ENCODE measurements at regions not wholly inside any gene's neighbourhood (a gene's known extent, or its start where the extent isn't known, plus 50 kb on each side); places are given as distances from the start of the nearest gene placed in this dataset.

DNA sequence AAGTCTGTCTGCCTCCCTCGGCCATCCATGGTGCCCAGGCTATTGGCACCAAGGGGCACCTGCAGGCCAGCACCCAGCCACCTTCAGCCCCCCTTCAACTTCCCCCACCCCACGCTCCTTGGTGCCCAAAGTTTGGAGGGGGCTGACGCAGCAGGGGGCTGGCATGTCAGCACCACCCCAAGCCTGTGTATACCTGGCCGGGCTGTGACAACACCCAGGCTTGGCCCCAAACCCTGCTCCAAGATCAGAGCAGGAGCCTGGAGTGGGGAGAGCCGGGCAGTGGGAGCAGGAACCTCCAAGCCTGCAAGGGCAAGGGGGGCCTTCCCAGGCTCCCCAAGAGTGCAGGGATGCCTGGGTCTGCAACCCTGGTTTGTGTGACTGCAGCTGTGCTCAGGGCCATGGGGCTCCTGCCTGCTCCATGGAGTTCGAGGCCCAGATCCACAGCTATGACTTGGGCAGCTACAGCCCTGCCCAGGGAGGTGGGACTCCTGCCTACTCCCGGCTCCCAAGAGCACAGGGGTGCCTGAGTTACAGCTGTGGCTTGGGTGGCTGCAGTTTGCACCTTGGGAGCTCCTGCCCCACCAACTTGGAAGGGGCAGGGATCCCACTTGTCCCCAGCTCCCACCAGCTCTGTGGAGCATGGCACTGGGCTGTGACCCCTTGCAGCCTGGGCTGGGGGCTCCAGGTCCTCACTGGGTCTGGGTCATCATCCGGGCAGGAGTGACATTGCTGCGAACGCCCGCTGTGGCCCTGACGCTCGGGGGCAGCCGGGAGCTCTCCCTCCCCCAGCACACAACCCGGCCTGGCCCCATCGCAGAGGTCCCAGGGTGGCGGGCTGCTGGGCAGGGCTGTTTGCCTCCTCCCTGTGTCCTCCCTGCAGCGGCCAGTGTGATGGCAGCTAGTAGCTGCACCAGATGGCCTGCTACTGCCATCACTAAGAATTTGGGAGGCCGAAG lies 175.5 kb upstream of the SDK2 start:
- no peak for DNase-seq

DNA sequence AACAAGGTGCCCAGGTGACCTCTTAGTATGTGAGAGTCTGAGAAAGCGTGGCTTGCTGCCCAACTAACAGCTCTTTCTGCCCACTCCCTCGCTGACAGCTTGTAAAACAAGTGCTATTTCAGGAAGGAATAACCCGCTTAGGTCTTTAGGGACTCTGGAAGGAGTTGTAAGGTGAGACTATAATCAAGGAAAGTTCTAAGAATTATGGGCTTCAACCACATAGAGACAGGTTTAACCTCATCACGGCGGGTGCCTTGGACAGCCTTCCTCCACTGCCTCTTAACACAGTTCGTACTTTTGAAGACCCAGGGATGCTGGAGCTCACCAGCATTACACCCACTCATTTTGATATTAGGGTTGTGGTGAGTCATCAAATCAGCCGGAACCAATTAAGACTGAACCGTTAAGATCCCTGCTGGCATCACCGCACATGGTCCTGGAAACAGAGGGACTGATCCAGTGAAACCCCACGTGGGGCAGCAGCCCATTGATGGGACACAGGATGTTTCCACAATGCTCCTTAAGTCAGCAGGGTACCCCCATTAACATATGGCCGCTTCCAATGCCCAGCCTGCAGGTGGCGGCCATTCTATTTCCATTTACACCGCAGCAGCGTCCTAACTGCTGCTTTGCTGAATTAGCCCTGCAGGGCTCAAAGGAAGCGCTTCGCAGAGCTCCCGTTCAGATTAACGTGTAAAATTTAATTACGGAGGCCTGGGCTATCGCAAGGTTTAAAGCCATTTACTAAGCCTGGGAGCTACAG lies 176.6 kb upstream of the SDK2 start:
- DNase-seq: no peak

DNA sequence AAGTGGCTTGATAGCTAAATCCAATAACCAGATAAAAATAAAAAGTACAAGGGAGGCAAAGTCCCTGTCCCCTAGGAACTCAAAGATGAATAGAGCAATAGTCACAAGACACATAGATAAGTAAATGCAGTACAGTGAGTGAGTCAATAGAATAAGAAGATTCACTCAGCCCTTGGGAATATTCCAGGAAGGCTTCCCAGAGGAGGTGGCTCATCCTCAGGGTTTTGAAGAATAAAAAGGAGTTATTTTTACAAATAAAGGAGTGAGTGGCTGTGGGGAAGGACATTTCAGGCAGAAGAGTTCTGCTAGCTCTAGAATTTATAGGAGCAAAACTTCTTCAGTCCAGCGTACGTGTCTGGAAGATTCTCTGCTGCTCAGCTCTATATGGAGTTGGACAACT lies 177.4 kb upstream of the SDK2 start:
- DNase-seq: no peak

DNA sequence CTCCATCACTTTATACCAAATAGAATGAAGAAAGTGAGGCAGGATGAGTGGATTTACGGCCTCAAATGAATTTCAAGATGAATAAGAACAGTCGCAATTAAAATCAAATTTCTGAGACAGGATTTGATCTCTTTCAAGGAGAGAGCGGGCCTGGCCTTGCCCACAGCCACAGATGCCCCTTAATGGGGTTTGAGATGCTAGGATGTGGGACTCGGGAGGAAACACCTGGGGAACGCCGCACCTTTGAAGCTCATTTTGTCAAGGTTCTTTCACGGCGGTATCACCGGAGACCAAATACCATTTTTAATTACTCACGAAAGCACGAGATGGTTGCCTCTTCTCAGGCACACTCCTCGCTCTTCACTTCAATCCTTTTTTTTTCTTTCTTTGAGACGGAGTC lies 178.1 kb upstream of the SDK2 start:
- DNase-seq: no peak

DNA sequence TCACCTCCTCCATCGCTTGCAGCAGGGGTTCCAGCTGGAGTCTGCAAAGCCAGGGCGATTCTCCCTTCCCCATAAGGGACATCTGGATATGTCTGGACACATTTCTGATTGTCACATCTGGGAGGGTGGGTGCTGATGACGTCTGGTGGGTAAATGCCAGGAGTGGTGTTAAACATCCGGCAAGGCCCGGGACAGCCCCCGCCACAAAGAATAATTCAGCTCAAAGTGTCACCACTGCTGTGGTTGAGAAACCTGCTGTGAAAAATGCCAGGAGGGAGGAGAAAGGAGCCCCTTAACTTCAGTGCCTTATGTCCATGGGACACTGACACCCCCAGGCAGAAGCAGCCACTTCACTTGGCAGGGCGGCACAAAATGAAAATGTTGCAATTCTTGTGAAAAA lies 179.4 kb upstream of the SDK2 start:
- no peak for DNase-seq

DNA sequence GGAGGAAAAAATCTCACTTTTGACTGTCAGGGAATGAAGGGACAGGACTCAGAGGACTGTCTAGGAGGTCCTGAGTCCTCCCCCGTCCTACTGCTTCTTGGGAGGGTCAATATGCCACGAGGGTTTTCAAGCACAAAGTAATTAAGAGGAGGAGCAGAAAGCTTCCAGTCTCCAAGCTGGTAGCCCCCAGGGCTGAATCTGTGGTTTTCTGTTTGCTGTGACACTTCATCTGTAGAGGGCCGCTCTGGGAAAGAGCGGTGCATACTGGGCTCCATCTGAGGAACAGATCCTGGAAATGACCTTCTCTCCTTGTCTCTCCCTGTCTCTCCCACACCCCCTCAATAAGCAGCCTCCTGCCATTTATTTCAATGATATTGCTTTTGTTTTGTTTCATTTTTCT lies 180.1 kb upstream of the SDK2 start:
- no peak for DNase-seq

DNA sequence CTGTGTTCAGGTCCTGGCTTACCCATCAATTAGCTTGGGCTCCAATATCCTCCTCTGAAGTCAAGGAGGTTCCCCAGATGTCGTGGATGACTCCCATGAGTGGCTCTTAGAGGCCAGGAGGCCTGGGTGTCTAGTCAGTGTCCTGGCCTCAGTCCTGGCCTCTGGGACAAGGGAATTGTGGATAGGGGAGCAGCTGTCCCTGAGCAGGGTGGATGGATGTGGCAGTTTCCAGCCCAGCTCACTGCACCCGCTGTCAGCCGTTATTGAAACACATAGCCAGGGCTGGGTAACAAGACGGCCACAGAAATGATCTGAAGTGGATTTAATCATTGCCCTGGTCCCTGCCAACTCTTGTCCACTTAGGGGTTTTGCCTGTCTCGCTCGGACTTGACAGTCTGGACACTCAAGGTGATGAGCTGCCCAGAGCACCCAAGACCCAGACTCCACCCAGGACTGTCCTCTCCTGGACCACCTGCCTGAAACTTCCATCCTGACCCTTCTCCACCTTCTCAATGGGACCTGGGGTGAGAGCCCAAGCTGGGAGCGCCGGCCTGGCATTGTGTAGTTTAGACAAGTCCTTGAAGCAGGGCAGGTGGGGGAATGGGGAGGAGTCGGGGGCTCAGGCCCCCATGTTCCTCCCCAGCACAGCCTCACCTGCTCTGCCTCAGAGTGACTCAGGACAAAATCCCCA lies 182.1 kb upstream of the SDK2 start:
- no peak for DNase-seq

DNA sequence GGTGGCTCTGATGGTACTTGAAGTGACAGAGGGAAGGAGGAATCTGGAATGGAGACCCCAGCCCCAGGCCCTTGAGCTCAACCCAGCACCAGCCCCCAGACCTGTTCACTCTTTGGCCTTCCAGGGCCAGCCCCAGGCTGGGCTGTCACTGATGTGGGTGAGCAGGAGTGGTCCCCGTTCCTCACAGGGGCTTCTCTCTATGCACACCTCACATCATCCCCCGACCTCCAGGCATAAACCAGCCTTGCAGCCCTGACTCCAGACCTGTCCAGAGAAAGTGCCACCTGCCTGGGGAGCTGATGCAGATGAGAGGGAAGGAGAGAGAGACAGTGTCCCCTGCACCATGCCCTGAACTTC lies 182.6 kb upstream of the SDK2 start:
- DNase-seq: no peak

DNA sequence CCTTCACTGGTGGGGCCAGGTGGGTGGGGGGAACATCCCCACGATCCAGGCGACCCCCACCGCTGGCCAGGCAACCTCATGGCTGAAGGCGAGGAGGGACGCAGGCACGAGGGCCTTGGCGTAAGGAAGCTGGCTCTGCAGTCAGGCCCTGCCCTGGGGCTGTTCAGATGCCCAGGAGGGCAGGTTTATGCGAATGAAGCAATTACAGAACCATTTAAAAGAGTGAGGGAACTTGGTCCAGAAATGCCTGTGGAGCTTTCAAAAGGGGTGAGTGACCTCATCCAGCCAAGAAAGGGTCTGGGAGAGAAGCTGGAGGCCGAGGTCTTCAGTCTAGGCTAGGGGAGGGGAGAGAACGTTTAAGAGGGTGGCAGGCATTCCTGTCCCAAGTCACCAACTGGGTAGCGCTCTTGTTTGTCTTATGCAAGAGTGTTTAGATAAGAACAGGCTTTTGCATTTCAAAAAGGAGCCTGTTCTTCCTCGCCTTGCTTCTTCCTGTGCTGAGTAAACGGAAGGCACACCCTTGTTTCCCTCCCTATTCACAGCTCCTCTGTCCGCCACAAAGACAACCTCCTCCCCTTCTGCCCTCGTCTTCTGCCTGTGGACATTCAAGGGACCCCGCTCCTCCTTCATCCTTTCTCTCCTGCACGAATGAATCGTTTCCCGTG lies 183.5 kb upstream of the SDK2 start:
- no peak for DNase-seq

DNA sequence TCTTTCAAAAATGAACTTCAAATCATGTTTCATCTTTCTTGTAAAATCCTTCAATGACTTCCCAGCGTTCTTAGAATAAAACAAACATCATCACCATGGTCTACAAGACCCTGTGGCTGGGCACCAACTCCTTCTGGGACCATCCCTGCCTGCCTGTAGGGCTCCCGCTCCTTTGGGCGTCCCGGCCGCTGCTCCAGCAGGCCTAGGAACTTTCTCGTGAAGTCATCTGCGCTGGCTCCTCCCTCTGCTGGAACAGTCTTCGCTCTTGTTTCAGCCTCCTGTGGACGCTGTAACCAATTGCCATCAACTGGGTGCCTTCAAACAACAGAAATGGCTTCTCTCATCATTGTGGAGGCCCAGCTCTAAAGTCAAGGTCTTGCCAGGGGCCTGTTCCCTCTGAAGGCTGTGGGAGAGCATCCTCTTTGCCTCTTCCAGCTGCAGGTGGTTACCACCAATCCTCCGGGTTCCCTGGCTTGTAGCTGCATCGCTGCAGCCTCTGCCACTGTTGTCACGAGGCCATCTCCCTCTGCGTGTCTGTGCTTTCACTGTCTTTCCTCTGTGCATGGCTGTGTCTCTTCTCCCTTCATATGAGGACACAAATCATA lies 185.5 kb upstream of the SDK2 start:
- DNase-seq: no peak

DNA sequence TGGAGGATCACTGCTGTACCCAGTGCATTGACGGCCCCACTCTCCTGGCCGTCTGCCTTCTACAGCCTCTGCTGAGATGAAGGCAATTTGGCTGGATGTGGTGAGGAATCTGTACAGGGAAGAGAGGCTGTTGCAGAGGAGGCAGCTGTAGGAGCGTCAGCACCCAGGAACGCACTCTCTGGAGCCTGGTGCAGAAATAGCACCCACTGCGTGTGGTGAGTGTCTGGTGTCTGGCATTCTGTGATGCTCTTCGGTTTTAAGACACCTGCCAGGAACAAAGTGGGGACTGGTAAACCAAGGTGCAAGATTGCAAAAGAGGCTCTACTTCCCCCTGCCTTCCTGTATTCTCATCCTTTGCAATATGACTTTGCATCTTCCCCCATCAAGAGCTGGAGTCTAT lies 187.5 kb upstream of the SDK2 start:
- DNase-seq: no peak

DNA sequence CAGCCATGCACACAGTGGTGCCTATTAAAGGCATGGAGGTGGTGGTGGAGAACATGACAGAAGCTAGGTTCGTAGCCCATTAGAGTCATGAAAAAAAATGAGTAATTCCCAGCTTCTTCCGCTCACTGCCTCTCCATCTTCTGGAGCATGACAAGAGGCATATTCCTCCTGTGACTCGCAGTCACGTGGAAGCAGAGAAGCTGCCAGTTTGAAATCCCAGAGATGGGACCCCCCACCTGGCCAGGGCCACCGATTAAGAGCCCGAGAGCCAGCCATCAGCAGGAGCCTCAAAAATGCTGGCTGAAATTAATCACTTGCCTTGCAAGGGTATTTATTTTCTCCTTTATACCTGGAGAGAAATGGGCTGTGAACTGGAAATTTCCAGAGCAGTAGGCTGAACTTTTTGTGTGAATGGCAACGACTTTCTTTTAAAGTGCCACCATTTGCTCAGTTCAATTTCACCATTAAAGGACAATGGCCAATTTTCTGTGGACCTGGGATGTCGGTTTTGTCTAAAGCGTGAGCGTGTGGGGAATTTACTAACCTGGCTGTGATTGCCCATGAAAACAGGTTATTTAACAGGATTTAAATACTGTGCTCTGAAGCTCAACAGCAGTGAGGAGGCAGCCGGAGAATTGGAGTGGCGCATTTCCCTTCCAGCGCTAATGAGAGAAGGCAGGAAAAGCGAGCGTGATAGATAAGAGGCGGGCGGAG lies 189.7 kb upstream of the SDK2 start:
- DNase-seq: no peak

DNA sequence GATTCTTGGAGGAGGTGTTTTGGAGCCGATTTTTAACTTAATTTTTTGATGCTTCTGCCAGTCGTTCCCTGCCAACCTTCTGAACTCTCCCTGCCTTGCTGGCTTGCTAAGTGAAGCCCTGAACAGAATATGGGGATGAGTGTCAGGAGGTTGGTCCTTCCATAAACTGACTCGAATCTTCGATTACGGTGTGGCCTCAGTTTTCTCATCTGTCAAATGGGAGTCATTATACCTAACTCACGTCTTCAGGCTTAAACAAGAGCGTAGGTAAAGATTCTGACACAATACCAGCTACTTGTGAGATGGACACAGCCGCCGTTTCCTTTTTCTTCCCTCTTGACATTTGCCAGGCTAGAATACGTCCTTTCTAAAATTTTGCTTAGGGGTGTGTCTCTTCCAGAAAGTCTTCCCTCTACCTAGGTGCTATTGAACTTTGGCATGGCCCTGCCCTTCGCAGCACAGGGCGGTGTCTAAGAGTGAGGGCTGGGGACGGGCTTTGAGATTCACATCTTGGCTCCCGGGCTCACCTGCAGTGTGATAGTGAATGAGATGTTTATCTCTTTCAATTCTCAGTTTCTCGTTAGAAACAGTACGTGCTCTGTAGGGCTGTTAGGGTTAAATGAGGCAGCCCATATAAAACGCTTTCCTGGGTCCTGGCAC lies 190.6 kb upstream of the SDK2 start:
- no peak for DNase-seq

DNA sequence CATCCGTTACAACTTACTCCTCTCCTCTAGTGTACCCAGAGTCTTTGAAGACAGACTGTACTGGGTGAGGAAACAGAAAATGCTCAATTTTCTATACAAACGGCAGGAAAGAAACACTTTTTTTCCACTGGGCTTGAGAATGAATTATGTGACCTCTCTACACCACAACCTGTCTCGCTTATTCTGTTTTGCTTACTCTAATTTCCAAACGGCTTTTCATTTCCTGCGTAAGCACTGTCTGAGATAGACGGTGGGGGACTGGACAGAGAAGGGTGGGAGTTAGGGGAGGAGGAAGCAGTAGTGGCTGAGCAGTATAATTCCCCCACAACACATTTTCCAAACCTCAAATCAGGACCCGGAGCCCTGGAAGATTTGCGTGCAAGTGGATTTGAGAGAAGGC lies 191.4 kb upstream of the SDK2 start:
- no peak for DNase-seq

DNA sequence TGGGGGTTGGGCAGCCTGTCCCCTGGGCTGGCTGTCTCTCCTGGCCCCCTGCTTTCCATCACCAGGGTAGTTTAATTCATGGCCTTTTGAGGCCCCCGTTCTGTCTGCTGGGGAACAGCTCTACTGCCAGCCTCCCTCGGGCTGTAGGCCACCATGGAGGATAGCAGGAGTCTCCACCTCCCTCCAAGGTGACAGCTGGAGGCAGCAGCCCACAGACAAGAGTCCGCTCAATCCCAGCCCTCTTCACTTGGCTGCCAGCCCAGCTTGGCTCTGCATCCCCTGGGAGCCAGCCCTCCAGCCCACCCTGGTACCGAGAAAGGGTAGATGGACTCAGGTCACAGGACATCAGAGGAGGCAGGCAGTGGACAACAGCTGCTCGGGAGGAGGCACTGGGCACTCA lies 194.6 kb upstream of the SDK2 start:
- DNase-seq: no peak

DNA sequence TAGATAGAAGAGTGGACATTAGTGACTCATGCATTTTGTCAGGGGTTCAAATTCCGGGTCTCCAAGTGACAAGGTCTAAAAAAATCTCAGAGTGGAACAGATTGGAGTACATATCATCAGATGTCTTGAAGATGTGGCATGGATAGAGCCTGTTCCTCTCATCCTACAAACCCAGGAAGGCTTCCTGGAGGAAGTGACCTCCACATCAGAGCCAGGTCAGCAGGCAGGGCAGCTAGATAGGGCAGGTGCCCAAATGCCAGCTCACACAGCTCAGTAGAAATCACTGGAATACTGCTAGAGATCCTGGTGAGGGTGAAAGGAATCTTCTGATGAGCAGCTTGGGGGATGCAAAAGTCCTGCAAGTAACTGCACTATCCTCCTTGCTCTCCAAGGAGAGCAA lies 196.6 kb upstream of the SDK2 start:
- no peak for DNase-seq

DNA sequence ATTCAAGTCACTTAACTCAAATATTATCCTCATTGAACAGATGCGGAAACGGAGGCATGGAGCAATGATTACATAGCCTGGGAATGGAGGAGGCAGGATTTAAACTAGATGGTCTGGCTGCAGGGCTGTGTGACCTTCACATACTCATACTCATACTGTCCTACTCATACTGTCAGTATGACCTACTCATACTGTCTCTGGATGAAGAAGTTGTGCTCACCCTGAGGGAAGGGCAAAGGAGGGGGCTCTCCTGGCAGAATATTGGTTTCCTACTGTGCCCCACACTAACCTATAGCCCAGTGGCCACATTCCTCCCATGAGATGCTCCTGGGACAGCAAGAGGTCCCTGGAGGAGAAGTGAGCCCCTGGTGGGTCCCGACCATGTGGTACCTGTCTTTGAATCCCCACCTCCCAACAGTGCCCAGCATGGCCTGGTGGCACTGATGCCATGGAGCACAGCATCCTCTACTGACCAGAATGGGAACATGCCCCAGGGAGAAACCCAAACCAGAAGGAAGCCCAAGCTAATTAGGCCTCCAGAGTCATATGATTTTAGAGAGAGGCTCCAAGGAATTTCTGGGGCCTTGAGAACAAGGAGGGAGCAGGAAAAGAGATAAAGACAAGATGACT lies 197.3 kb upstream of the SDK2 start:
- no peak for DNase-seq

DNA sequence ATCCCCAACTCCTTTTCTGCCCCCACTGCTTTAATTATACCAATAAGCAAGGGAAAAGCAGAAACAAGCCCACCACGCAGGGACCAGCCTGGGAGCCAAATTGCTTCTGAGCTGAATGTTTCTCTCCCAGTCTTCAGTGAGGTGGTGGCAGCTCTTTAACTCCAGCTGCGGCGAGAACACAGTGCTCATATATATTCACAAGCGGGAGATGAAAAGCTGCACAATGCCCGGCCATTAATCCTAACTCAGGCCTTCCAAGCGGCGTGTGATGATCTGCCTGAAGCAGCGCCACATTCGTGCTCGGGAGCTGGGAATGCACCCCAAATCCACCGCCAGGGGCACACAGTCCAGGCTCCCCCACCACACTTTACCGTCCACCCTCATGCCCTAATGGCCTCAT lies 203.7 kb upstream of the SDK2 start:
- no peak for DNase-seq

DNA sequence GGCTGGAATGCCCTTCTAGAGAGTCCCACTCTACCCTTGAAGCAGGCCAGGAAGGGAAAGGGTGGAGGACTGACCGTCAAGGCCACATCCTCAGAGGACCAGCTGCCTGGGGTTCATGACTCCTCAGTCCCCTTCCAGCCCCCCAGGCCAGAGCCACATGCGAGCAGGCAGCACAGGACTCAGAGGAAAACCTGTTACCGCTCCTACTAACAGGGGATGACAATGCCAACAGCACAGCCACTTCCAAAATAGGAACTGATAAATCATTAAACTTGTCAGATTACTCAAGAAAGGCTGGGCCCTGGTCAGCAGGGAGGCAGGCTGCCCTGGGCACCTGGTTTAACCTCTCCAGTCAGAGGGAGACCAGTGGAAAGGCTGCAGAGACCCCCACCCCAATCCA lies 206.2 kb upstream of the SDK2 start:
- DNase-seq: no peak

DNA sequence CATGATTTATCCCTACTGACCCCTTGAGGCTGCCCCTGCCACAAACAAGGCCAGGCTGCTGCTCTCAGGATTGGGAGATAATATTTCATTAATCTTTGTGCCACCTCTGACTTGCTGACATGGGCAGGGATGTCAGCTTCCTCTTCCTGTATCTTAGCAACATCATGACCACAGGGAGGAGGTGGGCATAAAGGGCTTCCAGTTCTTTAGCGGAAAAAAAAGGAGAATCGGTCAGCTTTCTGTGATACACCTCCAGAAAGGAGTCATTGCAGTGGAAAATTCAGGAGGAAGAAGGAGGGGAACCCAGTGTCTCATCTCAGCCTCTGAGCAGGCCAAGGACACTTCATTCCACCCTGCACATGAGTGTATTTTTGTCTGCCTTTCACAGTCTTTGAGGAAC lies 206.8 kb upstream of the SDK2 start:
- no peak for DNase-seq

DNA sequence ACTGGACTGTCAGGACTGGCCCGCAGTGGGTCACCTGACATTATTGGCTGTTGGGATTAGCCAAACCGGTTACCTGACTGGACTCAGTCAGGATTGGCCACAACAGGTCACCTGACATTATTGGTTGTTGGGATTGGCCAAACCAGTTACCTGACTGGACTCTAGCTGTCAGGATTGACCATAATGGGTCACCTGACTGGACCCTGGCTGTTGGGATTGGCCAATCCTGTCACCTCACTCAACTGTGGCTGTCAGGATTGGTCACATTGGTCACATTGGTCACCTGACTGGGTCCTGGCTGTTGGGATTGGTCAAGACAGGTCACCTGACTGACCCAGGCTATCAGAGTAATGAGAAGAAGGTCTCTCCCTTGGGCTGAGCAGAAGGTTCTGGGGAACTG lies 207.7 kb upstream of the SDK2 start:
- DNase-seq: no peak

Measured in stimulated activated CD8-positive, alpha-beta memory T cell treated with anti-CD3 and anti-CD28 coated beads, Interleukin-4, amount 100 ng/mL, for 48 hours (primary cell).